Activated CD8-positive, alpha-beta T cell treated with anti-CD3 and anti-CD28 coated beads, Interleukin-2, amount 10 ng/mL, durations not matched to agents 7 days and 5 days (primary cell): ENCODE measurements at regions not wholly inside any gene's neighbourhood (a gene's known extent, or its start where the extent isn't known, plus 50 kb on each side); places are given as distances from the start of the nearest gene placed in this dataset.

Experiments used
- ATAC-seq: fragments of 150-1000 bp; cut with Tn5 transposase; one replicate; pipeline ENCODE4 v1.10.0; 2021; ENCODE audit warnings: moderate library complexity
- CTCF ChIA-PET: fragments of 350-600 bp; sonication (Branson Sonifier 250); formaldehyde crosslinking; loops from one replicate; lab custom pipeline; 2021; ENCODE audit warnings: antibody characterized with exemption; lab: Charles Lee
- POLR2A ChIA-PET: fragments of 350-600 bp; sonication (Branson Sonifier 250); formaldehyde crosslinking; loops from one replicate; lab custom pipeline; 2021; ENCODE audit warnings: antibody characterized with exemption; lab: Charles Lee
- DNase-seq: peaks from one replicate; pipeline ENCODE4 v3.0.0-alpha.2; 2020
- H3K27ac Mint-ChIP-seq: one replicate; pipeline ENCODE4 v1.8.0; 2021; ENCODE audit warnings: mild to moderate bottlenecking, mixed read lengths
- H3K27me3 Mint-ChIP-seq: one replicate; pipeline ENCODE4 v1.8.0; 2021; ENCODE audit warnings: low read depth, mixed read lengths
- H3K36me3 Mint-ChIP-seq: one replicate; pipeline ENCODE4 v1.8.0; 2021; ENCODE audit warnings: low read depth, mixed read lengths
- H3K4me1 Mint-ChIP-seq: one replicate; pipeline ENCODE4 v1.8.0; 2021; ENCODE audit warnings: low read depth, mixed read lengths
- H3K4me3 Mint-ChIP-seq: one replicate; pipeline ENCODE4 v1.8.0; 2021; ENCODE audit warnings: mild to moderate bottlenecking, mixed read lengths
- H3K9me3 Mint-ChIP-seq: one replicate; pipeline ENCODE4 v1.8.0; 2022; ENCODE audit warnings: mixed read lengths; ENCODE audit not compliant: insufficient read depth

DNA sequence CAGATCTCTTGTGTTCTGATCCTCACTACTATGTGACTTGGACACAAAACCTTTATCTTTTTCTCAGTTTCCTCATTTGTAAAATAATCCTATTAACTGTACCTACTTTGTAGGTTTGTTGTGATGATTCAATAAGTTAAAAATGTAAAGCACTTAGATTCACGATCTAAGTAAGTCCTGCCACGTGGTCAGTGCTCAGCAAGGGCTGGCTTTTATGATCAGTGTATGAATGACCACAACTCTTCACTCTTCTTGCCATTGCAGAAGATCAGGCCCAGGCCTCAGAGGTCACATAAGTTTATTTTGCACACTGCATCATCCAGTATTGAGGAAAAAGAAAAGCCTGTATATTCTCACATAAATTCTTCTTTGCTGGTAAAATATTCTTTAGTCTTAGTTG lies 1192.5 kb upstream of the ACVR2A start:
- Mint-ChIP-seq H3K36me3 (no peaks in the 10 kb centered on the region), H3K4me3 (no peak overlapping the region), H3K4me1 (no peaks in the 10 kb centered on the region), H3K27ac (no peak overlapping the region), H3K9me3 (peaks cover 5% of the 10 kb centered on the region), H3K27me3 (no peaks in the 10 kb centered on the region)
- no peak for ATAC-seq
- ChIA-PET POLR2A (no interaction called here), CTCF (no interaction called here)
- DNase-seq = no peak

DNA sequence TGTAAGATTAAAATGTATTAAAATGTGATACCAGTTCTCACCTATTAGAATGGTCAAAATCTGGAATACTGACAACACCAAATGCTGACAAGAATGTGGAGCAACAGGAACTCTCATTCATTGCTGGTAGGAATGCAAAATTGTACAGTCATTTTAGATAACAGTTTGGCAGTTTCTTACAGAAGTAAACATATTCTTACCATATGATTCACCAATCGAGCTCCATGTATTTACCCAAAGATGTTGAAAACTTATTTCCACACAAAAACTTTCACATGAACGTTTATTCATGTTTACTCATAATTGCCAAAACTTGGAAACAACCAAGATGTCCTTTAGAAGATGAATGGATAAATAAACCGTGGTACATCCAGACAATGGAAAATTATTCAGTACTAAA lies 1193.5 kb upstream of the ACVR2A start:
- ChIA-PET POLR2A (no interaction called here), CTCF (no interaction called here)
- H3K4me3 Mint-ChIP-seq = no peak overlapping the region
- no peak for DNase-seq
- H3K27me3 Mint-ChIP-seq = no peaks in the 10 kb centered on the region
- H3K27ac Mint-ChIP-seq = no peak overlapping the region
- no peak for ATAC-seq
- no peaks in the 10 kb centered on the region for H3K4me1 Mint-ChIP-seq
- no peaks in the 10 kb centered on the region for H3K9me3 Mint-ChIP-seq
- H3K36me3 Mint-ChIP-seq = no peaks in the 10 kb centered on the region

GRCh38 chr2:146642066-146642465 lies 1202.8 kb upstream of the ACVR2A start:
- no peak overlapping the region for H3K27ac Mint-ChIP-seq
- peaks cover 7% of the 10 kb centered on the region for H3K9me3 Mint-ChIP-seq
- DNase-seq (no peak), ATAC-seq (no peak)
- ChIA-PET CTCF (no interaction called here), POLR2A (interaction anchor here (0.6 kb wide), 1 partner anchor 57 kb away, joined by 4 read pairs; no protein-coding TSS in a partner anchor)
- no peak overlapping the region for H3K4me3 Mint-ChIP-seq
- H3K4me1 Mint-ChIP-seq = no peaks in the 10 kb centered on the region
- no peaks in the 10 kb centered on the region for H3K36me3 Mint-ChIP-seq
- no peaks in the 10 kb centered on the region for H3K27me3 Mint-ChIP-seq

DNA sequence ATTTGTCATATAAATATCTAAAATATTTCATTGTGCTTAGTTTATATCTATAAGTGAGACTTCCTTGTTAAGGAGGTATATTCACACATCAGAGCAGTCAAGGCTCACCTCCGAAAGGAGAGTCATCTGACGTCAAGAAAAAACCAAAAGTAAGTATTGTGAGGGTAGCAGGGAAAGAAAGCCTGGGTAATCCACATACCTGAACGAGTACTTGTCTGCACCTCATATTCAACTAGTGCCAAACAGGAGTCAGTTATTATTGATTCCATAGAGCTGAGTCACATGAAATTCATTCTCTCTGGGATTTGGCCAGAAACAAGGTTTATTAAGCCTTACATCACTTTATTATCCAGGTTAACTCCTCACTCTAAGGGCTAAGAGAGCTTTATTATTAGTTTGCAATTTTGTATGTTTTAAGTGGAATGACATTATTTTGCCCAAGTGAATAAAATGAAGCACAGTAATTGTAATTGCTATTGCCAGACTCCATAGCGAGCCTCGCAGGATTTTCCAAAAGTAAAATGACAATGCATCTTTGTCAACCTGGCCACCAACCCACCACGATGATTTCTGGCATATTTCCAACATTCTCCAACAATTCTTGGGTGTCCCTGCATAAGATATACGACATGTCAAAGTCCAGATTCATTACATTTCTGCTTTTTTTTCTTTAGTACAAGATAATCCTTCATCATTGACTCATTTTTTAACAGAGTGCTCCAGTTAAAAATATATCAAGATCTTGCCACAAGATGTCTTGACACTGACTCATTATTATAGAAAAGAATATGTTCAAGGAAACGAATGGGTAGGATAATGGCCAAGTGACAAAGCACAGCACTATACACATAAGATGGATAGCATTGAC lies 1210.4 kb upstream of the ACVR2A start:
- no peaks in the 10 kb centered on the region for H3K27me3 Mint-ChIP-seq
- no peak overlapping the region for H3K4me3 Mint-ChIP-seq
- CTCF ChIA-PET = no interaction called here
- no peak overlapping the region for H3K27ac Mint-ChIP-seq
- POLR2A ChIA-PET = no interaction called here
- ATAC-seq = no peak
- no peaks in the 10 kb centered on the region for H3K36me3 Mint-ChIP-seq
- H3K9me3 Mint-ChIP-seq = peaks cover 7% of the 10 kb centered on the region
- no peak for DNase-seq
- no peaks in the 10 kb centered on the region for H3K4me1 Mint-ChIP-seq

DNA sequence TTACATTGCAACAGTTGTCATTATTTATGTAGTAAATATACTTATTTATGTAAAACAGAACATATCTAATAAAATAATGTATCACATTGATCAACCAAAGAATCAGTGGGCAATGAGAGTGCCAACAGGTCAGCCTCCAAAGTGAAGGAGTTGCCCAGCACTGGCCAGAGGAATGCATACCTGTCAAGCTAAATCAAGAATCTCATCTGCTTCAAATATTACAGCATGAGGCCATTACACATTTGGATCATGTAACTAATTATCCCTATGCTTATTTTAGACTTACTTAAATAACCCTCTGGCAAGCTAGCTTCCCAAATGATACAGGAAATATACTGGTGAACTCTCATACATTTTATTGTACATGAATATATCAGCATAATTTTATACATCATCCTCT lies 1211.7 kb upstream of the ACVR2A start:
- ChIA-PET CTCF (no interaction called here), POLR2A (no interaction called here)
- Mint-ChIP-seq H3K9me3 (peaks cover 5% of the 10 kb centered on the region), H3K27ac (no peak overlapping the region), H3K27me3 (no peaks in the 10 kb centered on the region), H3K36me3 (no peaks in the 10 kb centered on the region), H3K4me1 (no peaks in the 10 kb centered on the region), H3K4me3 (no peak overlapping the region)
- DNase-seq (no peak), ATAC-seq (no peak)

DNA sequence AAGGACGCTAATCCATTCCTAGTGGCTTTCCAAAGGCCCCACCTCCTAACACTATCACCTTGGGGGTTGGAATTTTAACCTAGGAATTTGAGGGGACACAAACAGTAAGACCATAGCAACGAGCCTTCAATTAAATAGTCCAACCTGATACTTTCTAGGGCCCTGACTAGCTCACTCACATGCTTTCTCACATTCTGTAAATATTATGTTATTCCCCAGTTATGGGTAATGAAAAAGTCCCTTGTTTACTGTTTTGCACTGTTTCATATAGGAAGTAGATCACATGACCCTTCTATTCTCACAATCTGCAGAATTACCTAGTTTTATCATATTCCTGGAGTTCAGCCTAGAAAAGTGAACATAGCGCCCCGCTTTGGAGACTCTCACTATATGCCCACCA lies 1212.1 kb upstream of the ACVR2A start:
- Mint-ChIP-seq H3K9me3 (peaks cover under 1% of the 10 kb centered on the region), H3K4me3 (no peak overlapping the region), H3K27ac (no peak overlapping the region), H3K27me3 (no peaks in the 10 kb centered on the region), H3K4me1 (no peaks in the 10 kb centered on the region), H3K36me3 (no peaks in the 10 kb centered on the region)
- ATAC-seq (no peak), DNase-seq (no peak)
- POLR2A ChIA-PET = no interaction called here
- CTCF ChIA-PET = no interaction called here

DNA sequence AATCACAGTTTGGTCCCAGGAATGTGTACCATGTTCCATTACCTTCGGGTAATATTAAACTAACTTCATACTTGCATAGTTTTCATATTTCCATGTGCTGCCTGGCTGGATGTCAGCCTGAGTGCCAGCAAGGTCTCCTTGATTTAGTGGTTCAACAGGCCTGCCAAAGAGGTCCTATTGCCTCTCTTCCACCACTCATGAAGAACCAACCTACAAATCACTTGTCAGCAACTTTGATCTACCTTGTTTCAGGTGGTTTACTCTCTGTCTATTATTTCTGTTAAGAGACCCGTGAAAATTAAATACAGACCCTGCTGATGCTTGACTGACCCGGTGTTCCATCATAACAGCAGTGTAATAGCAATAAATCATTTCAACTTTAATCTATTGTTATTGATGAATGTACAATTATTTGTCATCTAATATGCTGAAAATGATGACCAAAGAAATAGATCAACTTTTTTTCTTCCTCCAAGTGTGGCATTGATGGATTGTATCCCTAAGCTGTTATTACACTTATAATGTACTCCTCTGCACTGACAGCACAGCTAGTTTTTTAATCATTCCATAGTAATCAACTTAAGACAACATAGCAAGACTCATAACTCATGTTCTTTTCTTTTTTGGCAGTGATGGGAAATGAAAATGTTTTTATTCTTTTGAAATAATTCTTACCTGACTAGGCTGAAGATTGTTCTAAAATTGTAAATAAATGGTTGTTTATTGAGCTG lies 1220.2 kb upstream of the ACVR2A start:
- H3K36me3 Mint-ChIP-seq = no peaks in the 10 kb centered on the region
- H3K4me3 Mint-ChIP-seq = no peak overlapping the region
- POLR2A ChIA-PET = no interaction called here
- DNase-seq = no peak
- H3K9me3 Mint-ChIP-seq = no peaks in the 10 kb centered on the region
- H3K4me1 Mint-ChIP-seq = no peaks in the 10 kb centered on the region
- H3K27ac Mint-ChIP-seq = no peak overlapping the region
- ATAC-seq = no peak
- H3K27me3 Mint-ChIP-seq = no peaks in the 10 kb centered on the region
- CTCF ChIA-PET = no interaction called here

- H3K9me3 Mint-ChIP-seq = no peaks in the 10 kb centered on the region
- no peak for DNase-seq
- no peak for ATAC-seq
- H3K4me1 Mint-ChIP-seq = no peaks in the 10 kb centered on the region
- ChIA-PET POLR2A (no interaction called here), CTCF (no interaction called here)
- no peak overlapping the region for H3K4me3 Mint-ChIP-seq
- no peaks in the 10 kb centered on the region for H3K27me3 Mint-ChIP-seq
- no peaks in the 10 kb centered on the region for H3K36me3 Mint-ChIP-seq
- H3K27ac Mint-ChIP-seq = no peak overlapping the region
Measured at GRCh38 chr2:146623771-146624170, 1221.1 kb upstream of the ACVR2A start.

DNA sequence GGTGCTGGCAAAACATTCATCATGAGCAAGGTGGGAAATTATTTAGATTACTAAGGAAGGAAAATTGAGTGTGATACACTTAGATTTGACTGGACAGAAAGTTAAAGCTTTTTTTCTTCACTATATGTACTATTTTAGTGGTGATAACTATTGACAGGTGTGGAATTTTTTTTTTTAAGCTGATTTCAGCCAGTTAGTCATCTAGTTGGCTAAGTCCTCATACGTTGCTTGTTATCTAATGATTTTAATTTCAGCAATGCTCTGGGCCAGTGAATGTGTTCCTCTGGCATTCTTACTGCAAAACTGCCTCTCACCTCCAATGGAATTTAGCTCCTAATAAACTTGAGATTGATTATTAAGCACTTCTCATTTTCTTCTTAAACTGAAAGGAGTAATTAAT lies 1223.2 kb upstream of the ACVR2A start:
- Mint-ChIP-seq H3K9me3 (no peaks in the 10 kb centered on the region), H3K4me1 (no peaks in the 10 kb centered on the region), H3K27me3 (no peaks in the 10 kb centered on the region), H3K36me3 (no peaks in the 10 kb centered on the region), H3K27ac (no peak overlapping the region), H3K4me3 (no peak overlapping the region)
- CTCF ChIA-PET = no interaction called here
- POLR2A ChIA-PET = no interaction called here
- ATAC-seq = no peak
- no peak for DNase-seq

DNA sequence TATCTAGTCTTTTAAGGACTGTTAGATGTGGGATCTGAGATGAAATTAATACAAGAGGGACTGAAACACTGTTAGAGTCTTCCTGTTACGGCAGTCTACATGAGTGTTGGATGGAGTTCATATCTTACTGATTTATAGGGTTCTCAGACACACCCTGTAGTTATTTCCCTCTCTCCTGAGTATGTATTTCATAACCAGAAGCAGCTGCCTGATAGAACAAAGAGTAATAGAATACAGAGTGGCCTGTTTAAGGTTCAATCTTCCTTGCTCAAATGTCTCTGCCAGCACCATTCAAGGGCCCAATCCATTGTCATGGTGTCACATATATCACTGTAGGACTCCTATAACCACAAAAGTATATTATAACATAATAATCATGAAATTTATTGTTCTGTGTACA lies 1229.1 kb upstream of the ACVR2A start:
- DNase-seq = no peak
- no peak for ATAC-seq
- H3K9me3 Mint-ChIP-seq = peaks cover 5% of the 10 kb centered on the region
- no peaks in the 10 kb centered on the region for H3K27me3 Mint-ChIP-seq
- H3K4me1 Mint-ChIP-seq = no peaks in the 10 kb centered on the region
- ChIA-PET CTCF (no interaction called here), POLR2A (no interaction called here)
- H3K36me3 Mint-ChIP-seq = no peaks in the 10 kb centered on the region
- no peak overlapping the region for H3K27ac Mint-ChIP-seq
- H3K4me3 Mint-ChIP-seq = no peak overlapping the region

- H3K9me3 Mint-ChIP-seq = peaks cover 5% of the 10 kb centered on the region
- no peak overlapping the region for H3K27ac Mint-ChIP-seq
- no peaks in the 10 kb centered on the region for H3K36me3 Mint-ChIP-seq
- H3K4me3 Mint-ChIP-seq = no peak overlapping the region
- ChIA-PET CTCF (no interaction called here), POLR2A (no interaction called here)
- H3K4me1 Mint-ChIP-seq = no peaks in the 10 kb centered on the region
- no peaks in the 10 kb centered on the region for H3K27me3 Mint-ChIP-seq
- DNase-seq = no peak
- no peak for ATAC-seq
Measured at GRCh38 chr2:146608490-146608889, 1236.3 kb upstream of the ACVR2A start.

- POLR2A ChIA-PET = no interaction called here
- DNase-seq (no peak), ATAC-seq (no peak)
- Mint-ChIP-seq H3K4me3 (no peak overlapping the region), H3K27ac (no peak overlapping the region), H3K9me3 (no peaks in the 10 kb centered on the region), H3K36me3 (no peaks in the 10 kb centered on the region), H3K27me3 (no peaks in the 10 kb centered on the region), H3K4me1 (no peaks in the 10 kb centered on the region)
- CTCF ChIA-PET = no interaction called here
Measured at GRCh38 chr2:146604521-146604920, 1240.3 kb upstream of the ACVR2A start.
